OCI-LY7 (cell line): ENCODE measurements at regions not wholly inside any gene's neighbourhood (a gene's known extent, or its start where the extent isn't known, plus 50 kb on each side); places are given as distances from the start of the nearest gene placed in this dataset.

Experiments used
- BruUV-seq: library from RNA; stranded (reverse); fragments of 400-500 nt; replicated peaks from 2 replicates; lab custom pipeline; 2021; lab: Mats Ljungman, UMichigan
- CTCF ChIA-PET: fragments of 300-600 bp; sonication (Branson Sonifier 250); formaldehyde crosslinking; loops from one replicate; lab custom pipeline; 2022; ENCODE audit warnings: antibody characterized with exemption; ENCODE audit not compliant: unreplicated experiment; lab: Charles Lee
- POLR2A ChIA-PET: fragments of 300-600 bp; sonication (Branson Sonifier 250); formaldehyde crosslinking; loops from one replicate; lab custom pipeline; 2022; ENCODE audit warnings: antibody characterized with exemption; lab: Charles Lee
- DNase-seq: peaks from one replicate; pipeline ENCODE4 v3.0.0-alpha.2; 2015; ENCODE audit warnings: low spot score
- H2AFZ ChIP-seq: fragments of 200-600 bp; sonication (generic), shearing (Covaris generic); 2 replicates; pipeline ENCODE4 v1.6.1; 2014; ENCODE audit warnings: mild to moderate bottlenecking, antibody characterized with exemption, low read length, moderate library complexity
- H3K27ac ChIP-seq: fragments of 200-600 bp; sonication (generic); 2 replicates; pipeline ENCODE4 v1.5.1; 2014; ENCODE audit warnings: mixed run types, low read depth, mild to moderate bottlenecking, moderate library complexity, low read length, inconsistent platforms; ENCODE audit not compliant: poor library complexity, severe bottlenecking
- H3K36me3 ChIP-seq: fragments of 200-600 bp; sonication (generic); 2 replicates; pipeline ENCODE4 v1.6.1; 2014; ENCODE audit warnings: mild to moderate bottlenecking, antibody characterized with exemption, low read length, moderate library complexity, mixed read lengths; ENCODE audit not compliant: insufficient read depth
- H3K4me1 ChIP-seq: fragments of 200-600 bp; sonication (generic); 2 replicates; pipeline ENCODE4 v1.5.1; 2014; ENCODE audit warnings: mild to moderate bottlenecking, low read length; ENCODE audit not compliant: insufficient read depth, poor library complexity, severe bottlenecking
- H3K4me2 ChIP-seq: fragments of 200-600 bp; sonication (generic); 2 replicates; pipeline ENCODE4 v1.6.1; 2014; ENCODE audit warnings: mild to moderate bottlenecking, low read length
- H3K4me3 ChIP-seq: fragments of 200-600 bp; sonication (generic); 2 replicates; pipeline ENCODE4 v1.5.1; 2014; ENCODE audit warnings: mild to moderate bottlenecking, low read depth, low read length; ENCODE audit not compliant: poor library complexity, severe bottlenecking
- H3K79me2 ChIP-seq: fragments of 200-600 bp; sonication (generic); 2 replicates; pipeline ENCODE4 v1.6.1; 2016; ENCODE audit warnings: low read depth, mild to moderate bottlenecking, low read length, moderate library complexity, mixed read lengths; ENCODE audit not compliant: insufficient read depth
- H3K9me2 ChIP-seq: fragments of 200-600 bp; sonication (generic); 2 replicates; pipeline ENCODE4 v1.6.1; 2016; ENCODE audit warnings: mild to moderate bottlenecking, low read length, mixed read lengths; ENCODE audit not compliant: insufficient read depth
- H3K9me3 ChIP-seq: fragments of 200-600 bp; sonication (generic); 2 replicates; pipeline ENCODE4 v1.6.1; 2014; ENCODE audit warnings: mild to moderate bottlenecking, mixed run types, low read length, mixed read lengths
- H4K20me1 ChIP-seq: fragments of 200-600 bp; sonication (generic); 2 replicates; pipeline ENCODE4 v1.6.1; 2014; ENCODE audit warnings: mild to moderate bottlenecking, antibody characterized with exemption, low read length, moderate library complexity, mixed read lengths; ENCODE audit not compliant: insufficient read depth
- EZH2phosphoT487 ChIP-seq: fragments of 200-600 bp; sonication (generic); IDR thresholded peaks from 2 replicates; pipeline ENCODE4 v1.6.1; 2018; ENCODE audit warnings: low read depth, borderline replicate concordance, mild to moderate bottlenecking, mixed run types, antibody characterized with exemption, low read length, moderate library complexity, mixed read lengths
- intact Hi-C: fragments of 100-400 bp; cut with micrococcal nuclease; formaldehyde crosslinking; loops from one replicate; pipeline ENCODE4 v1.10.0; 2022; ENCODE audit not compliant: unreplicated experiment
- TF ChIP-seq, protein P1 (sequence below): fragments of 200-600 bp; sonication (generic); conservative IDR thresholded peaks from 2 replicates; pipeline ENCODE4 v1.5.1; 2014; ENCODE audit warnings: mild to moderate bottlenecking, antibody characterized with exemption, low read length, moderate library complexity, mixed read lengths

DNA sequence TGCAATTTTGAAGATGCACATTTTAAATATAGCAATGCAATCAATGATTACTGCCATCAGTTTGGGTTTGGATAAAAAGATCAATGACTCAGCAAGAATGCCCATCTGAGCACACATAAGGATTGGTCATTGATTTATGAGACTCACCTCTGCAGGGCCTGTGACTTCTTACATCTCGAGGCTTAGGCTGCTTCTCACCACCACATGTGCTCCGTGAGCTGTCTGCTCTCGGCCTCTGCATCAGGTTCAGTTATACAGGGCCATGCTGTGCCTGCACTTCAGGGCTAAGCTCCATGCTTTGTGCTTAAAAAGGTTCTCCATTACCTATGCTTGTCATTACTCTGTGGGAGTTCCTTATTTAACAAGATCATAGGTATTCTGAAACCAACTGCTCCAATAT is 887.5 kb downstream of the DIPK2A start:
- H3K27ac ChIP-seq, result no peak overlapping the region
- intact Hi-C loops, result no loop called here
- H4K20me1 ChIP-seq, result no peaks in the 10 kb centered on the region
- no peaks in the 10 kb centered on the region for H3K9me2 ChIP-seq
- CTCF ChIA-PET, result no interaction called here
- H3K36me3 ChIP-seq, result no peaks in the 10 kb centered on the region
- no peaks in the 10 kb centered on the region for H3K79me2 ChIP-seq
- no peak overlapping the region for H2AFZ ChIP-seq
- POLR2A ChIA-PET, result no interaction called here
- TF ChIP-seq, protein P1, sequence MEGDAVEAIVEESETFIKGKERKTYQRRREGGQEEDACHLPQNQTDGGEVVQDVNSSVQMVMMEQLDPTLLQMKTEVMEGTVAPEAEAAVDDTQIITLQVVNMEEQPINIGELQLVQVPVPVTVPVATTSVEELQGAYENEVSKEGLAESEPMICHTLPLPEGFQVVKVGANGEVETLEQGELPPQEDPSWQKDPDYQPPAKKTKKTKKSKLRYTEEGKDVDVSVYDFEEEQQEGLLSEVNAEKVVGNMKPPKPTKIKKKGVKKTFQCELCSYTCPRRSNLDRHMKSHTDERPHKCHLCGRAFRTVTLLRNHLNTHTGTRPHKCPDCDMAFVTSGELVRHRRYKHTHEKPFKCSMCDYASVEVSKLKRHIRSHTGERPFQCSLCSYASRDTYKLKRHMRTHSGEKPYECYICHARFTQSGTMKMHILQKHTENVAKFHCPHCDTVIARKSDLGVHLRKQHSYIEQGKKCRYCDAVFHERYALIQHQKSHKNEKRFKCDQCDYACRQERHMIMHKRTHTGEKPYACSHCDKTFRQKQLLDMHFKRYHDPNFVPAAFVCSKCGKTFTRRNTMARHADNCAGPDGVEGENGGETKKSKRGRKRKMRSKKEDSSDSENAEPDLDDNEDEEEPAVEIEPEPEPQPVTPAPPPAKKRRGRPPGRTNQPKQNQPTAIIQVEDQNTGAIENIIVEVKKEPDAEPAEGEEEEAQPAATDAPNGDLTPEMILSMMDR, result no peak
- TF ChIP-seq EZH2phosphoT487, result no peak
- no peak overlapping the region for H3K4me3 ChIP-seq
- no peaks in the 10 kb centered on the region for H3K9me3 ChIP-seq
- BruUV-seq, result no TSS peak
- no peaks in the 10 kb centered on the region for H3K4me1 ChIP-seq
- no peak for DNase-seq
- H3K4me2 ChIP-seq, result no peak overlapping the region

GRCh38 chr3:144864646-144865045 is 893.0 kb downstream of the DIPK2A start:
- intact Hi-C loops, result no loop called here
- H3K4me3 ChIP-seq, result no peak overlapping the region

GRCh38 chr3:144865948-144866347 is 894.3 kb downstream of the DIPK2A start:
- Histone ChIP-seq H3K9me3 (no peaks in the 10 kb centered on the region), H3K9me2 (no peaks in the 10 kb centered on the region), H3K4me3 (no peak overlapping the region), H3K4me2 (no peak overlapping the region), H3K36me3 (no peaks in the 10 kb centered on the region), H3K27ac (no peak overlapping the region), H3K4me1 (no peaks in the 10 kb centered on the region), H3K79me2 (no peaks in the 10 kb centered on the region), H4K20me1 (no peaks in the 10 kb centered on the region), H2AFZ (no peak overlapping the region)
- no peak for DNase-seq
- CTCF ChIA-PET, result no interaction called here
- BruUV-seq, result no TSS peak
- TF ChIP-seq, protein P1, result no peak
- no peak for TF ChIP-seq EZH2phosphoT487
- intact Hi-C loops, result no loop called here
- POLR2A ChIA-PET, result no interaction called here

More at GRCh38 chr3:144864646-144865045, 893.0 kb downstream of the DIPK2A start:
- no peak overlapping the region for H3K4me2 ChIP-seq
- CTCF ChIA-PET, result no interaction called here
- H3K9me3 ChIP-seq, result no peaks in the 10 kb centered on the region
- H2AFZ ChIP-seq, result no peak overlapping the region
- H3K27ac ChIP-seq, result no peak overlapping the region
- BruUV-seq, result no TSS peak
- no peaks in the 10 kb centered on the region for H4K20me1 ChIP-seq
- H3K4me1 ChIP-seq, result no peaks in the 10 kb centered on the region
- H3K36me3 ChIP-seq, result no peaks in the 10 kb centered on the region
- H3K79me2 ChIP-seq, result no peaks in the 10 kb centered on the region
- no peak for DNase-seq
- H3K9me2 ChIP-seq, result no peaks in the 10 kb centered on the region
- TF ChIP-seq, protein P1, result no peak
- no peak for TF ChIP-seq EZH2phosphoT487
- POLR2A ChIA-PET, result interaction anchor here (1.8 kb wide), 1 partner anchor 10 kb away, joined by 6 read pairs; no protein-coding TSS in a partner anchor
